ELR (cell line): ENCODE measurements at regions not wholly inside any gene's neighbourhood (a gene's known extent, or its start where the extent isn't known, plus 50 kb on each side); places are given as distances from the start of the nearest gene placed in this dataset.
A peak's percentile ranks its signal among the peaks of the same experiment; 100 is the strongest.

Experiments used
- DNase-seq: peaks from one replicate; pipeline ENCODE4 v3.0.0-alpha.2; 2015; ENCODE audit warnings: low read depth

DNA sequence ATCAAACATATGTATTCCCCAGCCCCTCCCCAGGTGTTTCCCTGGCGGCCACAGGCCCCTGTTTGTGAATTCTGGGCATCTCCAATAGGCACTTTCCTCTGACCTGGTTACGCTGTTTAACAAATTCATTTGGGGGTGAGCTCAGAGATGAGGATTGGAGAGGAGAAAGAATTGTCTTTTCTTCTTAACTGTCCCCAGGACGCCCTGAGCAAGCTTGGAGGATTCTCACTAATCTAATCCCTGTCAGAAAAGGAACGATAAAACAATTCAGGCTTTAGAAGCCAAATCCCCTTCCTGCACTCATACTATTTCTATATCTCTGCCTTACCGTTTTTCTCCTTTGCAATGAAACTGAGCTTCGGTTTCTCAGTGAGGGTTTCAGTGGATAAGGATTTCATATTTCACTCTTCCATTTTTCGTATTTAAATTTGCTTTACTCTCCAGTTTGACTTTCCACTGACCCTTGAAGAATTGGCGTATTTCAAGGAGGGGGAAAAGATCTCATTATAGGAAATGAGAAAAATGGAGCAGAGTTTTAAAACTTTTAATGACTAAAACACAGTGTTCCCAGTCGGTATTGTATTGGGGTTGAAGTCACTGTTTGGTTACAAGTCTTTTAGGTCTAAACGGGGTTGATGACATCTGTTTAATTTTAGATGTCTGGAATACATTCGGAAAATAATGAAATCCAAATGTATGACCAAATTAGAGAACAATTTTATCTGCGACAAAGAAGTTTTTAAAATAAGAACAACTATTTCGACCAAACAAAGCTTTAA, 180.1 kb downstream of the MACROH2A1 start:
- no peak for DNase-seq

DNA sequence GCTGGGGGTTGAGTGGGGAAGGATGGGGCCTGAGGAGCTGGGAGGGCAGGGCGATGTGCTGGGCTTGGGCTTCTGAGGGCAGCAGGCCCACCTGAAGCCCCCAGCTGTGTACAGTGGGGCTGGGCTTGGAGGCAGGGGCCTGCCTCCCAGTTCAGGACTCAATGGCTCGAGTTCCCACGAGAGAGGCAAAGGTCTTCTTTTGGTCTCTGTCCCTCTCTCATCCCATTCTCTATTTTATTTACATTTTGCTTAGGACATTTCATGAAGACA, 180.6 kb downstream of the MACROH2A1 start:
- DNase-seq, result no peak

DNA sequence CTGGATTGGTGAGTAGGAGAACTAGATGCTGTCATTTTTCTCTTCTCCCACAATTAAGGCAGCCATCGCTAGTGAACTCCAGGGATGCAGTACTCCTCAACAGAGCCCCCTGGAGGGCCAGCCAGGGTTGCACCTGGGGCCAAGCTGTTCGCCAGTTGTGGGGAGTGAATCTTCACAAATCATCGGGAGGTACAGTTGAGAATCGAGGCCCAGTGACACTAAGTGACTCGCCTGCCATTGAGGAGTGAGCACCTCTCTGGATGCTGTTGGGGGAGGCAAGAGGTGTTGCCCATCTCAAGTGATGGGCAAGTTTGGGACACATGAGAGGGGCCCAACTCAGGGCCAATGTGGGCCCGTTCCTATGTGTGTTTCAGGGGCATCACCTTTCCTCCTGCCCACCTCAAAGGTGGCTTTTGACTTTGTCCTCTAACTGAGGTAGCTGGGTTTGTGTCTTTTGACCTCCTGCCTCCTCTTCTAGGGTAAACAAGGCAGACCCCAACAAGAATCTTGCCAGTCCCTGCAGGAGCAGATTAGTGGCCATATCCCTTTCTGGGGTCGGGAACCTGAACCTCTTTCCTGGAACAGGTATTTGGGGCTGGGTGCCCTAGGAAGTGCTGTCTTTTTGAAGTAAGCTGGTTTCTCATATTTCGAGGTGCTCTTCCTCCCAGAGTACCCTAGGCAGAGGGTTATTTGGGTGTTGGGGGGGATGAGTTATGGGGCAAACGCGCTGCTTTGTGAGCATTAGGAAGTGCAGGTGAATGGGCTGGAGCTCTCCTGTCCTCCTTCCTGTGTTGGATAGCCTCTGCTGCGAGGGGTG, 181.2 kb downstream of the MACROH2A1 start:
- peak; percentile 12 for DNase-seq

DNA sequence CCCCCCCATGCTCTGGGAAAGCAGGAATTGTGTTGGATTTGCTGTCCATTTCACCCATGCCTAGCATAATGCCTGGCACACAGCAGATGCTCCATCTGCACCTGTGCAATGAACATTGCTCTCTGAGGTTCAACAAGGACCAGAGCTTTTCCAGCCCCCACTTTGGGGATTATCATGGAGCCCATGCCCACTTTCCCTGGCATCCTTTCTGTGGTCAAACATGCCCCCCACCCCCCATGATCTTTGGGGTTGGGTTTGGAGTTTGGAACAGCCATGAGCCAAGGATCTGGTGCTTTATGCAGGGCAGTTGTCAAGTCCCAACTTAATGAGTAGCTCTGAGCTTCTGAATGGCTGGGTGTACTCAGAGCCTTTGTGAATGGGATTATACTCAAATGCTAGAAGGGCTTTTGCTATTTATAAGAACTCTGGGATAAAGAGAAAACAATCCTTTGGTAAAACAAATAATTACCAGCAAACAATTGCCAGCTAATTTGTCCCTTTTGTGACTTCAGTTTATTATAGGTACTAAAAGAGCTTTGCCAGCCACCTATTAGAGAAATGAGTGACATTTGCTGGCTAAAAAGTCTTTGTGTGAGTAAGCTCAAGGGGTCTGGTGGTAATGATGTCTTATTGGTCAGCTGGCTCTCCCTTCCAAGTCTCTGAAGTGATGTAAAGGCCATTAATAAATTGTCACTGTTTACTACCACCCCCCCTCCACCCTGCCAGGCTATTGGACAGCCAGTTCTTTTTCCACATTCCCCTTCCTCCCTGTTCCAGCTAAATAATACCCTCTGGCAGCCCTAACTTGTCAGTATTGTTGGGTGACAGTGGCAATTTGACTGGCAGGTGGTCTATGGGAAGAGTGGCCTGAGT, 182.3 kb downstream of the MACROH2A1 start:
- DNase-seq, result no peak

DNA sequence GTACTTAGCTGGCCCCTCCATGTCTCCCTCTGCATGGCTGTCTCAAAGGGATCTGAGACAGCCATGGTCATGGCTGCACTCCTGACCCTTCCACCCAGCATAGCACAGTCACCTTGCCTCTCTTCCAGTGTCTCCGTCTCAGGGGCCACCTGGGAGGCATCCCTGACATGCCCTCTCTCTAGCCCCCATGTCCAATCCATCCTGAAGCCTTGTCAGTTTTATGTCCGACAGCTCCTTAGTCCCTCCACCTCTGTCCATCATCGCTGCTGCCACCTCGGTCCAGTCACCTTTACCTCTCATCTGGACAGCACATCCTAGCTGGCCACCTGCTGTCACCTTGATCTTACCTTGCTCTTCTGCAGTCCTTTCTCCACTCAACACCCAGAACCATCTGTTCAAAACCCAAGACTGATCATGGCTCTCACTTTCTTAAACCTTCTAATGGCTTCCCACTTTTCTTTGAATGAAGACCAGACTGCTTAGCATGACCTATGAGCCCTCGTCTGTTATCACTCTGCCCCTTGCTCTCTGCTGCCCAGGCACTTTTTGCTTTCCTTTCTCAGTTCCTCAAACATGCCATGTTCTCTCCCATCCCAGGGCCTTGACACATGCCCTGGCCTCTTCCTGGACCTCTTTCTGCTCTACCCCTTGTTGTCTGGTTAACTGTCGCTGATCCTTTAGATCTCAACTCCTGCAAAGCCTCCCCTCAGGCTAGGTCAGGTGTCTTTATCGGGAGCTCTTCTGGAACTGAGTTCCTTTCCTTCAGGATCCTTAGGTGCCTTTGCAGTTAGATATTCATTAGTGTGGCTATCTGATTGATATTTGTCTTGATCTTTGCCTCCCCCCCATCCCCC, 181.8 kb upstream of the PITX1 start:
- no peak for DNase-seq

GRCh38 chr5:135214897-135215616, 181.0 kb upstream of the PITX1 start:
- peak; percentile 17 for DNase-seq

DNA sequence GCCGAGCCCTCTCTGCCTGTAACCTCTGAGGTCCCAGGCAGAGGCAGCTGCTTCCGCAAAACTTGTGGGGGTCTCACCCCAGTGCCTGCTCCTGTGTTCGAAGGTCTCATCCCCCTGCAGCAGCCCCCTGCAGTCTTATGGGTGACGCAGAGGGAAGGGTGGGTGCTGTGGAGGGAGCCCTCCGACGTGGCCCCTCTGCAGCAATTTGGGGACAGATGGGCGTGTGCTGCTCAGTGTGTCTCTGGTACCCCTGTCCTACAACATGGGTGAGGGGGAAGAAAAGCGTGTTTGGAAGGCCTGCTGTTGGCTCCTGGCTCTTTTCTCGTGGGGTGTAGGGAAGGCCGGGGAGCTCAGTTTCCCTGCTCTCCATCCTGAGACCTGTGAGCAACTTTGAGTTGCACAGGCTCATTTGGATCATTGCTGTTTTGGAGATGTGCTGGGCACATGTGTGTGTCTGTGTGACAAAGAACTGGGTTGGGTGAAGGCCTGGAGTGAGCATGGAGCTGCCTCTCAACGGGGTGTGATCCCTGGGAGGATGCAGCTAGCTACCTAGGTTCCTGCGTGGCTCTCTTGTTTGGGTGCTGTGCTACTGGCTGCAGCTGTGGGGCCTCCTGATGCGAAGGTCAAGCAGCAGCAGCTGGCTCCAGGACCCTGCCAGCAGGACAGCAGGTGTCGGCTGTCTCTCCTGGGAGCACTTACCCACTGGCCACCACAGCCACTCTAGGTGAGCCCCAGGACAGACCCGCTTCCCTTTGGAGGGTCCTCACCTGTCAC, 179.6 kb upstream of the PITX1 start:
- DNase-seq, result no peak

- DNase-seq, result no peak
Observed at GRCh38 chr5:135213027-135213386, 179.0 kb upstream of the PITX1 start.

DNA sequence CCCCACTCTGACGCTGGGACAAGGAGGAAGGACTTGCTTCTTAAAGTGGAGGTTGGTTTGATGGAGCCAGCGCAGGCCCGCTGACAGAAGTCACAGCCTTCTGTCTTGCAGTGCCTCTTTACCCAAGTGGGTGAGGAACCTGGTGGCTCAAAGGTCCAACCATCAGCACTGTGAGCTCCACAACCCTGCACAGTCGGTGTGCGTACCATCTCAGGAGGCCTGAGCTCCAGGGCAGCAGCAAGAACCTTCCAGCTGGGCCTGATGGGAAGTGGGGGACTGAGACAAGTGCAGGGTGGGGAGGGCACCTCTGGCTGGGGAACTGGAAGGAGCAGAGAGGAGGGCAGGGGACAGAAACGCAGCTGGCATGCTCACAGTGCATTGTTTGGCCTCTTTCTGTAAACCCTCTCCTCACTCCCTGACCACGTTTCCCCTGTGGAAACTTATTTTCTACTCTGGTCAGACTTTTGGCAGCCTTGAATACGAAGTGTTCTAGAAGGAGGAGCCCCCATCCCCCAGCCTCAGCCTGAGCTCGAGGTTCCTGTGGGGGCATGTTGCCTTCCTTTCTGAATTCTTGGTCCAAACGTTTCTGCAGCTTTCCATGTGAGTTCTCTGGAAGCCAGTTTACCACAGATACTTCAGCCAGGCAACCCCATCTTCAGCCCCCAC, 178.5 kb upstream of the PITX1 start:
- no peak for DNase-seq

GRCh38 chr5:135211791-135212190, 177.8 kb upstream of the PITX1 start:
- DNase-seq, result no peak

GRCh38 chr5:135211083-135211790, 177.2 kb upstream of the PITX1 start:
- no peak for DNase-seq

- DNase-seq, result no peak
Observed at GRCh38 chr5:135210286-135211055, 176.4 kb upstream of the PITX1 start.

DNA sequence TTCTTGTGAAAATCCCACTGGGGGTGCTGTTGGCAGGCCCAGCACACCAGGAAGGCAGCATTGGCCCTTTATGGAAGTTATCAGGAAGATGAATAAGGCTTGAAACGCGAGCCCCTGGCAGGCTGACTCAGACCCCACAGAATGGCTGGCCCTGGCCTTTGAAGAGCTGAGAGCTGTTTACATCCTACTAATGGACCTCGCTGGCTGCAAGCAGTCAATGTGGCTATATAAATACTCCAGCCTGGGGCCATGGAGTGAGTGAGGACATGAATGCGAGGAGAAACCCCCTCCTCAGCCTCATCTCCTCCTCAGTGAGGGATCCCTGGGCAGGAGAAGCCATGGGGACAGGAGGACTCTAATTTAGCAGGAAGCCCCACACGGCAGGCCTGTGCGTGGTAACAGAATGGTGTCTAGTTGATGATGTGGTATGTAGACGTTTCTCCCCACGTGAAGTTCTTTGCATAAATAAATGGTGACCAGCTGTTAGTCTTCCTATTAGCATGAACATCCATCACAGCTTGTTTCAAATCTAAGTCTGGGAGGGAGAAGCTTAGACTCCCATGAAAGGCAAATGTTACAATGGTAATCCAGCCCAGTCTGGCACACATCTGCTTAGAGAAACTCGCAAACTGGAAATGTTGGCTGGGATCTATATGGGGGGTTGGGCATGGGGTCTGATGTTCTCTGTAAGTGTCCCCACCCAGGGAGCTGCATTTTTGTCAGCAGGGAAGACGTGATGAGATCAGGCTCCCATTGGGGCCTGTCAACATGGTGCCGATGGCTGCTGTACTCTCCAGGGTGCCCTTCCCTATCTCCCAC, 175.1 kb upstream of the PITX1 start:
- DNase-seq, result peak; percentile 98

- DNase-seq, result no peak
Observed at GRCh38 chr5:135208555-135208902, 174.5 kb upstream of the PITX1 start.

DNA sequence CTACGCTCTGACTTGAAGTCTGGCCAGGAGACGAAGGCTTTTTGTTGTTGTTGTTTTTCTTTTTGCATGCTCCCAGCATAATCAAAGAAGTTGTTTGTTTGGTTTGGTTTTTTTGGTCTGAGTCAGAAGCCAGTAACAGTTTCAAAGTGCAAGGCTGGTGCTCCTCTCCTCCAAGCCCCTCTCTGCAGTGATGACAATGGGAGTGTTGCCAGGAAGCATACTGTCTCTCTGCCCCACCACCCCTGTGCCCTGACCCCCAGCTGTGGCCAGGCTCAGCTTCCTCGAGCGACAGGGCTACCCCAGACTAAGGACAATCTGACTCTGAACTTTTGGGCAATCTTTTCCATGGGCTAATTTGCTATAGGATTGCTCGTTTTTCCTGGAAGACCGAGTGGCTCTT, 173.8 kb upstream of the PITX1 start:
- no peak for DNase-seq

DNA sequence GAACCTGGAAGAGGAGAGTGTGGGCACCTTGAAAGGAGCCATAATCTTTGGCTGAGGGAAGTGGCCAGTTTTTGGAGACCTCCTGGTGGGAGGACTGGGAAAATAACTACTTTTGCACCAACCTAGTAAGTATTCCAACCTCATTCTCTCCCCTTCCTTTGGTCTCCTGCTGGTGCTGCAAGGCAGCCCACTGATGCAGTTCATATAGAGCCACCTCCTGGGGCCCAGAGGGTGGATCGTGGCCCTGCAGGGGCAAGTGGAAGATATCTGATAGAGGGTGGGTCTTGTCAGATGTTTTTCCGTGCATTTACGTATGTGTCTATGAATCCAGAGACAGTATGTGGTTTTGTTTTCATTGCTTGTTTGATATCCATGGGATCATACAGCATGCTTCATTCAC, 172.8 kb upstream of the PITX1 start:
- no peak for DNase-seq

GRCh38 chr5:135205632-135206349, 171.8 kb upstream of the PITX1 start:
- DNase-seq, result peak; percentile 85
